ENCODE measurements at regions not wholly inside any gene's neighbourhood (a gene's known extent, or its start where the extent isn't known, plus 50 kb on each side); places are given as distances from the start of the nearest gene placed in this dataset.
"Not testable (repeated sequence)": the region's sequence is repeated elsewhere in the genome, so short reads cannot be mapped to it uniquely, and the experiment has no call there.

- no peak for DNase-seq (ENCODE audit: low read depth)
- H3K4me3 ChIP-seq (ENCODE audit: low read depth, low read length), result no peak overlapping the region
Observed at GRCh38 chr1:90273241-90273774, 278.4 kb downstream of the ZNF326 start.

- no peak for DNase-seq (ENCODE audit: low read depth)
- no peak overlapping the region for H3K4me3 ChIP-seq (ENCODE audit: low read depth, low read length)
Observed at GRCh38 chr1:90262791-90263190, 267.9 kb downstream of the ZNF326 start.

GRCh38 chr1:90262286-90262685, 267.4 kb downstream of the ZNF326 start:
- DNase-seq (ENCODE audit: low read depth), result no peak
- no peak overlapping the region for H3K4me3 ChIP-seq (ENCODE audit: low read depth, low read length)

GRCh38 chr1:90246069-90246468, 251.2 kb downstream of the ZNF326 start:
- no peak for DNase-seq (ENCODE audit: low read depth)
- H3K4me3 ChIP-seq (ENCODE audit: low read depth, low read length), result no peak overlapping the region

GRCh38 chr1:90236493-90236892, 241.6 kb downstream of the ZNF326 start:
- H3K4me3 ChIP-seq (ENCODE audit: low read depth, low read length), result no peak overlapping the region
- no peak for DNase-seq (ENCODE audit: low read depth)

GRCh38 chr1:90223401-90223800, 228.5 kb downstream of the ZNF326 start:
- no peak overlapping the region for H3K4me3 ChIP-seq (ENCODE audit: low read depth, low read length)
- DNase-seq (ENCODE audit: low read depth), result no peak

GRCh38 chr1:90220941-90221693, 226.2 kb downstream of the ZNF326 start:
- no peak for DNase-seq (ENCODE audit: low read depth)
- no peak overlapping the region for H3K4me3 ChIP-seq (ENCODE audit: low read depth, low read length)

GRCh38 chr1:90220496-90220895, 225.6 kb downstream of the ZNF326 start:
- no peak overlapping the region for H3K4me3 ChIP-seq (ENCODE audit: low read depth, low read length)
- DNase-seq (ENCODE audit: low read depth), result no peak

GRCh38 chr1:90219166-90219871, 224.4 kb downstream of the ZNF326 start:
- H3K4me3 ChIP-seq (ENCODE audit: low read depth, low read length); DNase-seq (ENCODE audit: low read depth): not testable (repeated sequence)

GRCh38 chr1:90210633-90211491, 216.0 kb downstream of the ZNF326 start:
- H3K4me3 ChIP-seq (ENCODE audit: low read depth, low read length), result no peak overlapping the region
- DNase-seq (ENCODE audit: low read depth), result no peak

- no peak for DNase-seq (ENCODE audit: low read depth)
- H3K4me3 ChIP-seq (ENCODE audit: low read depth, low read length), result no peak overlapping the region
Observed at GRCh38 chr1:90208949-90209348, 214.0 kb downstream of the ZNF326 start.

GRCh38 chr1:90206260-90206659, 211.3 kb downstream of the ZNF326 start:
- H3K4me3 ChIP-seq (ENCODE audit: low read depth, low read length), result no peak overlapping the region
- no peak for DNase-seq (ENCODE audit: low read depth)

GRCh38 chr1:90204780-90205179, 209.9 kb downstream of the ZNF326 start:
- no peak for DNase-seq (ENCODE audit: low read depth)
- no peak overlapping the region for H3K4me3 ChIP-seq (ENCODE audit: low read depth, low read length)

GRCh38 chr1:90204023-90204590, 209.2 kb downstream of the ZNF326 start:
- DNase-seq (ENCODE audit: low read depth), result no peak
- H3K4me3 ChIP-seq (ENCODE audit: low read depth, low read length), result no peak overlapping the region

- DNase-seq (ENCODE audit: low read depth), result no peak
- H3K4me3 ChIP-seq (ENCODE audit: low read depth, low read length), result no peak overlapping the region
Observed at GRCh38 chr1:90201467-90202358, 206.8 kb downstream of the ZNF326 start.

- no peak overlapping the region for H3K4me3 ChIP-seq (ENCODE audit: low read depth, low read length)
- no peak for DNase-seq (ENCODE audit: low read depth)
Observed at GRCh38 chr1:90200646-90201205, 205.8 kb downstream of the ZNF326 start.

- no peak overlapping the region for H3K4me3 ChIP-seq (ENCODE audit: low read depth, low read length)
- DNase-seq (ENCODE audit: low read depth), result no peak
Observed at GRCh38 chr1:90198616-90199332, 203.9 kb downstream of the ZNF326 start.

- no peak for DNase-seq (ENCODE audit: low read depth)
- H3K4me3 ChIP-seq (ENCODE audit: low read depth, low read length), result no peak overlapping the region
Observed at GRCh38 chr1:90193116-90193515, 198.2 kb downstream of the ZNF326 start.
